ENCODE measurements at regions not wholly inside any gene's neighbourhood (a gene's known extent, or its start where the extent isn't known, plus 50 kb on each side); places are given as distances from the start of the nearest gene placed in this dataset.

GRCh38 chr2:12310399-12310798, 406.3 kb upstream of the TRIB2 start:
- no peak for TF ChIP-seq CTCF (IDR thresholded peaks at IDR 0.05; ENCODE audit: extremely low read depth in 1 of 2, insufficient read depth in 1 of 2, low read depth in 1 of 2, low read length in 2 of 2)
- TF ChIP-seq EZH2 (IDR thresholded peaks at IDR 0.05; ENCODE audit: borderline replicate concordance, low read depth, low read length, severe bottlenecking), result no peak
- TF ChIP-seq POLR2A (IDR thresholded peaks at IDR 0.05; ENCODE audit: low read depth, low read length), result no peak
- TF ChIP-seq FOS (IDR thresholded peaks at IDR 0.05; ENCODE audit: borderline replicate concordance, insufficient read depth, low read length), result no peak
- TF ChIP-seq, protein P1, sequence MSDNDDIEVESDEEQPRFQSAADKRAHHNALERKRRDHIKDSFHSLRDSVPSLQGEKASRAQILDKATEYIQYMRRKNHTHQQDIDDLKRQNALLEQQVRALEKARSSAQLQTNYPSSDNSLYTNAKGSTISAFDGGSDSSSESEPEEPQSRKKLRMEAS (IDR thresholded peaks at IDR 0.05; ENCODE audit: insufficient read depth, insufficient read length), result no peak
- no peak for TF ChIP-seq POLR2AphosphoS5 (IDR thresholded peaks at IDR 0.05; ENCODE audit: insufficient read depth, low read depth, low read length)

All from endothelial cell of umbilical vein (primary cell).